CD4-positive, alpha-beta T cell treated with Interleukin-6 for 4 hours (primary cell): ENCODE measurements at regions not wholly inside any gene's neighbourhood (a gene's known extent, or its start where the extent isn't known, plus 50 kb on each side); places are given as distances from the start of the nearest gene placed in this dataset.

ENCODE experiments used
- DNase-seq: peaks from one replicate; pipeline ENCODE4 v3.0.0-alpha.2; 2020; ENCODE audit warnings: mixed read lengths

GRCh38 chr2:9156483-9156882 is 50.1 kb upstream of the ASAP2 start:
- DNase-seq, result no peak

- no peak for DNase-seq
Observed at GRCh38 chr2:9154061-9154460, 52.6 kb upstream of the ASAP2 start.

GRCh38 chr2:9153643-9153980 is 53.0 kb upstream of the ASAP2 start:
- DNase-seq, result no peak

GRCh38 chr2:9152975-9153642 is 53.5 kb upstream of the ASAP2 start:
- no peak for DNase-seq

GRCh38 chr2:9150906-9151305 is 55.7 kb upstream of the ASAP2 start:
- DNase-seq, result no peak

GRCh38 chr2:9150568-9150900 is 56.1 kb upstream of the ASAP2 start:
- no peak for DNase-seq

- no peak for DNase-seq
Observed at GRCh38 chr2:9149726-9150567, 56.7 kb upstream of the ASAP2 start.

GRCh38 chr2:9149388-9149660 is 57.3 kb upstream of the ASAP2 start:
- no peak for DNase-seq

GRCh38 chr2:9146646-9147045 is 60.0 kb upstream of the ASAP2 start:
- DNase-seq, result no peak

GRCh38 chr2:9145752-9146430 is 60.7 kb upstream of the ASAP2 start:
- DNase-seq, result no peak

- DNase-seq, result no peak
Observed at GRCh38 chr2:9145109-9145751, 61.4 kb upstream of the ASAP2 start.

- no peak for DNase-seq
Observed at GRCh38 chr2:9144617-9145016, 62.0 kb upstream of the ASAP2 start.

- DNase-seq, result no peak
Observed at GRCh38 chr2:9144046-9144445, 62.6 kb upstream of the ASAP2 start.

GRCh38 chr2:9143264-9143815 is 63.3 kb upstream of the ASAP2 start:
- DNase-seq, result no peak

- DNase-seq, result peak; percentile 76
Observed at GRCh38 chr2:9142551-9143263, 63.9 kb upstream of the ASAP2 start.

- DNase-seq, result no peak
Observed at GRCh38 chr2:9141706-9142460, 64.7 kb upstream of the ASAP2 start.

- DNase-seq, result no peak
Observed at GRCh38 chr2:9141091-9141667, 65.4 kb upstream of the ASAP2 start.

GRCh38 chr2:9140645-9141044 is 66.0 kb upstream of the ASAP2 start:
- no peak for DNase-seq

GRCh38 chr2:9139491-9140443 is 66.8 kb upstream of the ASAP2 start:
- DNase-seq, result peak; percentile 54

GRCh38 chr2:9137379-9138150 is 69.0 kb upstream of the ASAP2 start:
- DNase-seq, result no peak
